T-cell (primary cell): ENCODE measurements at regions not wholly inside any gene's neighbourhood (a gene's known extent, or its start where the extent isn't known, plus 50 kb on each side); places are given as distances from the start of the nearest gene placed in this dataset.

Experiments used
- ATAC-seq, 4 experiments: fragments of 200-7000 bp in 3 of 4; fragments of 150-1000 bp in 1 of 4; cut with Tn5 transposase; replicated peaks in 1 of 4; 1 replicate in 3 of 4; 2 replicates in 1 of 4; pipeline ENCODE4 v1.10.0; 2021; ENCODE audit warnings: moderate library complexity in 3 of 4, mild to moderate bottlenecking in 2 of 4, moderate number of reproducible peaks in 1 of 4
- CTCF ChIA-PET, 2 donors: fragments of 300-600 bp; sonication (Branson Sonifier 250); formaldehyde crosslinking; loops; one replicate each; lab custom pipeline; 2022; ENCODE audit warnings: antibody characterized with exemption in 2 of 2; lab: Charles Lee
- POLR2A ChIA-PET, 2 donors: fragments of 300-600 bp; sonication (Branson Sonifier 250); formaldehyde crosslinking; loops; one replicate each; lab custom pipeline; 2022; ENCODE audit warnings: antibody characterized with exemption in 2 of 2; lab: Charles Lee
- DNase-seq, 35 experiments: peaks; one replicate each; pipeline versions ENCODE4 v3.0.0 to v3.0.0-alpha.2; 2013 to 2023
- H3K27ac ChIP-seq: one replicate; pipeline ENCODE4 v1.5.1; 2013; ENCODE audit warnings: low read length
- H3K27me3 ChIP-seq, 2 experiments: replicated peaks in 1 of 2; 1 replicate in 1 of 2; 2 replicates in 1 of 2; pipeline versions ENCODE4 v1.6.1 to v1.7.0; 2013; ENCODE audit warnings: low read length in 1 of 2, mixed read lengths in 1 of 2; ENCODE audit not compliant: control insufficient read depth in 2 of 2, insufficient read depth in 2 of 2; ENCODE audit errors: extremely low read depth in 1 of 2
- H3K36me3 ChIP-seq, 2 donors: 1 replicate in 1 of 2; 2 replicates in 1 of 2; pipeline versions ENCODE4 v1.6.1 to v1.7.0; 2013; ENCODE audit warnings: low read length in 1 of 2; ENCODE audit not compliant: control insufficient read depth in 2 of 2, insufficient read depth in 1 of 2; ENCODE audit errors: extremely low read depth in 1 of 2
- H3K4me1 ChIP-seq, 2 experiments: 1 replicate in 1 of 2; 2 replicates in 1 of 2; pipeline versions ENCODE4 v1.6.1 to v1.7.0; 2013; ENCODE audit warnings: low read length in 2 of 2, mixed read lengths in 1 of 2; ENCODE audit not compliant: insufficient read depth in 2 of 2, control insufficient read depth in 1 of 2; ENCODE audit errors: extremely low read depth in 1 of 2
- H3K4me3 ChIP-seq, 2 donors: 1 replicate in 1 of 2; 2 replicates in 1 of 2; pipeline versions ENCODE4 v1.5.1 to v1.7.0; 2013; ENCODE audit warnings: mild to moderate bottlenecking in 2 of 2, low read length in 1 of 2, moderate library complexity in 1 of 2; ENCODE audit not compliant: control insufficient read depth in 1 of 2; ENCODE audit errors: extremely low read depth in 1 of 2
- H3K9me3 ChIP-seq: 2 replicates; pipeline ENCODE4 v1.7.0; 2013
- H3K27ac Mint-ChIP-seq, 2 donors: one replicate each; pipeline ENCODE4 v1.8.0; 2020 to 2021; ENCODE audit warnings: mild to moderate bottlenecking in 2 of 2, mixed read lengths in 2 of 2
- H3K27me3 Mint-ChIP-seq, 2 donors: one replicate each; pipeline ENCODE4 v1.8.0; 2021 to 2022; ENCODE audit warnings: mixed read lengths in 2 of 2
- H3K36me3 Mint-ChIP-seq: one replicate; pipeline ENCODE4 v1.8.0; 2021; ENCODE audit warnings: mixed read lengths
- H3K4me1 Mint-ChIP-seq, 3 donors: one replicate each; pipeline ENCODE4 v1.8.0; 2020 to 2022; ENCODE audit warnings: mixed read lengths in 3 of 3, mild to moderate bottlenecking in 1 of 3
- H3K4me3 Mint-ChIP-seq, 3 donors: one replicate each; pipeline ENCODE4 v1.8.0; 2020 to 2022; ENCODE audit warnings: mild to moderate bottlenecking in 3 of 3, mixed read lengths in 3 of 3, moderate library complexity in 3 of 3
- H3K9me3 Mint-ChIP-seq, 3 donors: one replicate each; pipeline ENCODE4 v1.8.0; 2020 to 2022; ENCODE audit warnings: mixed read lengths in 3 of 3
- WGBS: methylation state at CpG from one replicate; pipeline ENCODE4 v1.1.5; 2013; ENCODE audit warnings: missing lambda C conversion rate; ENCODE audit not compliant: insufficient coverage; 5-methylcytosine and 5-hydroxymethylcytosine counted together

GRCh38 chr2:226584518-226585055 is 215.0 kb downstream of the IRS1 start:
- no peak overlapping the region for H3K27ac ChIP-seq
- no peaks in the 10 kb centered on the region for H3K27me3 ChIP-seq
- 80% methylated on average over 1 of the region's 3 CpGs for WGBS
- H3K9me3 Mint-ChIP-seq = peaks cover 0 to 4% (median 0%) of the 10 kb centered on the region in 3 donors
- H3K4me1 Mint-ChIP-seq = no peaks in the 10 kb centered on the region
- H3K36me3 ChIP-seq = no peaks in the 10 kb centered on the region
- H3K36me3 Mint-ChIP-seq = no peaks in the 10 kb centered on the region
- H3K9me3 ChIP-seq = no peaks in the 10 kb centered on the region
- H3K27me3 Mint-ChIP-seq = peaks cover 9 to 19% of the 10 kb centered on the region in 2 donors
- POLR2A ChIA-PET = no interaction called here
- no peak overlapping the region for H3K4me3 ChIP-seq
- DNase-seq = no peak
- no peak for ATAC-seq
- no peak overlapping the region for H3K4me3 Mint-ChIP-seq
- no peak overlapping the region for H3K27ac Mint-ChIP-seq
- H3K4me1 ChIP-seq = no peaks in the 10 kb centered on the region
- CTCF ChIA-PET = no interaction called here

- no peaks in the 10 kb centered on the region for H3K4me1 ChIP-seq
- H3K36me3 Mint-ChIP-seq = no peaks in the 10 kb centered on the region
- H3K27ac ChIP-seq = no peak overlapping the region
- ATAC-seq = no peak
- no peaks in the 10 kb centered on the region for H3K9me3 ChIP-seq
- WGBS = no CpG with 5 or more reads among the region's 1 CpG
- no peaks in the 10 kb centered on the region for H3K36me3 ChIP-seq
- ChIA-PET CTCF (no interaction called here), POLR2A (no interaction called here)
- peaks cover 0 to 4% (median 0%) of the 10 kb centered on the region in 3 donors for H3K9me3 Mint-ChIP-seq
- H3K4me1 Mint-ChIP-seq = no peaks in the 10 kb centered on the region
- DNase-seq = no peak
- H3K27me3 Mint-ChIP-seq = peaks cover 9 to 19% of the 10 kb centered on the region in 2 donors
- no peak overlapping the region for H3K27ac Mint-ChIP-seq
- no peak overlapping the region for H3K4me3 ChIP-seq
- H3K4me3 Mint-ChIP-seq = no peak overlapping the region
- no peaks in the 10 kb centered on the region for H3K27me3 ChIP-seq
Observed at GRCh38 chr2:226583715-226584114, 215.9 kb downstream of the IRS1 start.

- H3K27me3 ChIP-seq = no peaks in the 10 kb centered on the region
- no peak overlapping the region for H3K4me3 Mint-ChIP-seq
- WGBS = 0% methylated on average over 1 of the region's 4 CpGs
- H3K4me1 ChIP-seq = no peaks in the 10 kb centered on the region
- H3K36me3 ChIP-seq = no peaks in the 10 kb centered on the region
- no peaks in the 10 kb centered on the region for H3K4me1 Mint-ChIP-seq
- no peak overlapping the region for H3K27ac Mint-ChIP-seq
- no peaks in the 10 kb centered on the region for H3K36me3 Mint-ChIP-seq
- H3K9me3 Mint-ChIP-seq = peaks cover 0 to 4% (median 0%) of the 10 kb centered on the region in 3 donors
- DNase-seq (no peak), ATAC-seq (no peak)
- H3K27me3 Mint-ChIP-seq = peaks cover 9 to 19% of the 10 kb centered on the region in 2 donors
- no peak overlapping the region for H3K27ac ChIP-seq
- H3K9me3 ChIP-seq = no peaks in the 10 kb centered on the region
- ChIA-PET POLR2A (interaction anchor here in 1 of 2 donors (0.6 kb wide), 1 partner anchor 104 kb away, joined by 6 read pairs; no protein-coding TSS in a partner anchor), CTCF (no interaction called here)
- H3K4me3 ChIP-seq = no peak overlapping the region
Observed at GRCh38 chr2:226581661-226582060, 218.0 kb downstream of the IRS1 start.

- H3K27me3 ChIP-seq = no peaks in the 10 kb centered on the region
- H3K4me1 ChIP-seq = no peaks in the 10 kb centered on the region
- CTCF ChIA-PET = no interaction called here
- ATAC-seq (no peak), DNase-seq (no peak)
- H3K4me3 ChIP-seq = no peak overlapping the region
- Mint-ChIP-seq H3K27ac (no peak overlapping the region), H3K4me1 (no peaks in the 10 kb centered on the region), H3K27me3 (peaks cover 9 to 19% of the 10 kb centered on the region in 2 donors), H3K4me3 (no peak overlapping the region), H3K36me3 (no peaks in the 10 kb centered on the region), H3K9me3 (peaks cover 0 to 4% (median 0%) of the 10 kb centered on the region in 3 donors)
- POLR2A ChIA-PET = no interaction called here
- no CpG with 5 or more reads among the region's 2 CpGs for WGBS
- H3K9me3 ChIP-seq = no peaks in the 10 kb centered on the region
- H3K36me3 ChIP-seq = no peaks in the 10 kb centered on the region
- no peak overlapping the region for H3K27ac ChIP-seq
Observed at GRCh38 chr2:226581004-226581403, 218.6 kb downstream of the IRS1 start.

GRCh38 chr2:226580403-226580802 is 219.2 kb downstream of the IRS1 start:
- ChIA-PET CTCF (no interaction called here), POLR2A (no interaction called here)
- Mint-ChIP-seq H3K36me3 (no peaks in the 10 kb centered on the region), H3K27ac (no peak overlapping the region), H3K4me1 (no peaks in the 10 kb centered on the region), H3K27me3 (peaks cover 9 to 19% of the 10 kb centered on the region in 2 donors), H3K9me3 (peaks cover 0 to 4% (median 0%) of the 10 kb centered on the region in 3 donors), H3K4me3 (no peak overlapping the region)
- DNase-seq (no peak), ATAC-seq (no peak)
- Histone ChIP-seq H3K4me1 (no peaks in the 10 kb centered on the region), H3K27ac (no peak overlapping the region), H3K27me3 (no peaks in the 10 kb centered on the region), H3K4me3 (no peak overlapping the region), H3K36me3 (no peaks in the 10 kb centered on the region), H3K9me3 (no peaks in the 10 kb centered on the region)
- WGBS = 50% methylated on average over 1 of the region's 1 CpG

GRCh38 chr2:226579519-226579918 is 220.1 kb downstream of the IRS1 start:
- Mint-ChIP-seq H3K36me3 (no peaks in the 10 kb centered on the region), H3K4me1 (no peaks in the 10 kb centered on the region), H3K4me3 (no peak overlapping the region), H3K9me3 (peaks cover 0 to 4% (median 0%) of the 10 kb centered on the region in 3 donors), H3K27ac (no peak overlapping the region), H3K27me3 (peaks cover 9 to 19% of the 10 kb centered on the region in 2 donors)
- no peak for ATAC-seq
- no CpG with 5 or more reads among the region's 2 CpGs for WGBS
- no peaks in the 10 kb centered on the region for H3K27me3 ChIP-seq
- CTCF ChIA-PET = no interaction called here
- H3K4me1 ChIP-seq = no peaks in the 10 kb centered on the region
- H3K4me3 ChIP-seq = no peak overlapping the region
- DNase-seq = no peak
- H3K27ac ChIP-seq = no peak overlapping the region
- POLR2A ChIA-PET = no interaction called here
- no peaks in the 10 kb centered on the region for H3K36me3 ChIP-seq
- H3K9me3 ChIP-seq = no peaks in the 10 kb centered on the region
